ENCODE measurements at regions not wholly inside any gene's neighbourhood (a gene's known extent, or its start where the extent isn't known, plus 50 kb on each side); places are given as distances from the start of the nearest gene placed in this dataset.

DNA sequence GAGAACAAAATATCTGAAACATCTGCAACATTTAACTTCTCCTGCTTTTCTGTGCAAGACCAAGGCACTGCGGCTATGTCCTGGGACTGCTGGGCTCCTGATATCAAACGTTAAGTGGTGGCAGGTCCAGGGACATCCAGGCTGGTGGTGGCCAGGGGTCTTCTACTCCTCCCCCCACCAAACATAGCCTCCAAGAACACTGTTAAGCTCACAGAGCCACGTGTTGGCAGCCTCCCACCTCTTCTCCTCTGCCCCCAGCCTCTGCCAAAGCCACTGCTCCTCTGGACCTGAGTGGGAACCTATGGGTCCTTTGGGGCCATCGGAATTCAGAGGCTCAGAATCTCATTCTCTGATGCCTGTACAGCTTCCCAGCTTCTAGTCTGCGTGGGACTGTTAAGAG is 325.7 kb downstream of the ARRDC4 start (continued):
- TF ChIP-seq, protein P1, sequence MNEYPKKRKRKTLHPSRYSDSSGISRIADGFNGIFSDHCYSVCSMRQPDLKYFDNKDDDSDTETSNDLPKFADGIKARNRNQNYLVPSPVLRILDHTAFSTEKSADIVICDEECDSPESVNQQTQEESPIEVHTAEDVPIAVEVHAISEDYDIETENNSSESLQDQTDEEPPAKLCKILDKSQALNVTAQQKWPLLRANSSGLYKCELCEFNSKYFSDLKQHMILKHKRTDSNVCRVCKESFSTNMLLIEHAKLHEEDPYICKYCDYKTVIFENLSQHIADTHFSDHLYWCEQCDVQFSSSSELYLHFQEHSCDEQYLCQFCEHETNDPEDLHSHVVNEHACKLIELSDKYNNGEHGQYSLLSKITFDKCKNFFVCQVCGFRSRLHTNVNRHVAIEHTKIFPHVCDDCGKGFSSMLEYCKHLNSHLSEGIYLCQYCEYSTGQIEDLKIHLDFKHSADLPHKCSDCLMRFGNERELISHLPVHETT (CRISPR knock-in tag; conservative IDR thresholded peaks at IDR 0.05 in 1 of 2, IDR thresholded peaks at IDR 0.05 in 1 of 2): no peak
- TF ChIP-seq HEY1 (CRISPR knock-in tag; IDR thresholded peaks at IDR 0.05; ENCODE audit: borderline replicate concordance) (no peak), SAP30 (IDR thresholded peaks at IDR 0.05; ENCODE audit: borderline replicate concordance, insufficient read depth, low read depth, low read length, poor library complexity, severe bottlenecking) (no peak), BMI1 (IDR thresholded peaks at IDR 0.05; ENCODE audit: low read length) (no peak), ZNF551 (CRISPR knock-in tag; IDR thresholded peaks at IDR 0.05) (no peak), CREM (IDR thresholded peaks at IDR 0.05; ENCODE audit: low read depth) (no peak), ZNF444 (CRISPR knock-in tag; IDR thresholded peaks at IDR 0.05) (no peak)

DNA sequence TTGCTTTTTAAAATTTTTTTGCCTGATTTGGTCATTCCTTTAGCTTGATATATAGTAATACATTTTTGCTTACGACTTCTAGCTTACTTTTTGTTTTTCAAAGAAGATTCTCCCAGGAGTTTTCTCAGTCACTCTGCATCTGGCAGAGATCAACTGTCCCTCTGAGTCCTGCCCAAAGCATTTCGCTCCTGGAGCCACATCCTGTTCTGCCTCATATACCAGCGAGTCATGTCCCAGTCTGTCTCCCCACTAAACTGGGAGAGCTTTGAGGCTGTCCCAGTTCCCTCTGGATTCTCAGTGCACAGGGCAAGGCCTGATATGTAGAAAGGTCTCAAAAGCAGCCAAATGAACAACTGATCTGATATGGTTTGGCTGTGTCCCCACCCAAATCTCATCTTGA is 326.3 kb downstream of the ARRDC4 start:
- no peaks in the 10 kb centered on the region for H3K79me2 ChIP-seq (ENCODE audit: control insufficient read depth, insufficient read depth, low read length)
- BruUV-seq (replicated peaks): no TSS peak
- no peak overlapping the region for H3K9ac ChIP-seq (ENCODE audit: insufficient read depth in 1 of 2, low read depth in 2 of 2, low read length in 2 of 2)
- no peak overlapping the region for H2AFZ ChIP-seq (ENCODE audit: low read depth, low read length)
- no peaks in the 10 kb centered on the region for H3K9me3 ChIP-seq (replicated peaks; ENCODE audit: control insufficient read depth, insufficient read depth, low read depth, low read length)
- WGBS (ENCODE audit: insufficient coverage, low coverage, missing lambda C conversion rate): 0% methylated on average over 3 of the region's 3 CpGs
- no peak for FAIRE-seq
- H4K20me1 ChIP-seq (replicated peaks; ENCODE audit: control insufficient read depth, insufficient read depth, low read length): no peaks in the 10 kb centered on the region
- no peak overlapping the region for H3K4me2 ChIP-seq (ENCODE audit: insufficient read depth, low read length)
- H3K4me1 ChIP-seq (replicated peaks in 1 of 2; ENCODE audit: control insufficient read depth in 2 of 2, insufficient read depth in 2 of 2, low read length in 2 of 2): no peaks in the 10 kb centered on the region
- H3K4me3 ChIP-seq: no peak overlapping the region
- intact Hi-C loops (cut with micrococcal nuclease) (no loop called here), in situ Hi-C loops (cut with MboI) (loop anchor here (25.0 kb wide), 1 partner anchor 375 kb away; no protein-coding TSS in a partner anchor)
- no peaks in the 10 kb centered on the region for H3K36me3 ChIP-seq (ENCODE audit: control insufficient read depth, insufficient read depth, low read length)
- ChIA-PET POLR2A (interaction anchor here (0.9 kb wide), 1 partner anchor 18 kb away, joined by 3 read pairs; no protein-coding TSS in a partner anchor), CTCF (ENCODE audit: low intra/inter-chr PET ratio) (no interaction called here)
- DNase-seq (ENCODE audit: extremely low read depth in 1 of 4, low spot score in 3 of 4): no peak
- H3K9me1 ChIP-seq (ENCODE audit: control insufficient read depth, insufficient read depth, low read length): no peaks in the 10 kb centered on the region
- no peak for ATAC-seq
- H3K27me3 ChIP-seq (ENCODE audit: control insufficient read depth in 2 of 2, insufficient read depth in 2 of 2, low read length in 2 of 2): peaks cover 0 to 17% of the 10 kb centered on the region in 2 experiments; a peak in 3 of 5 replicates
- H3K27ac ChIP-seq (ENCODE audit: extremely low read depth, low read depth, low read length): no peak overlapping the region
- TF ChIP-seq ZNF311 (CRISPR knock-in tag; IDR thresholded peaks at IDR 0.05): no peak
- TF ChIP-seq, protein P2, sequence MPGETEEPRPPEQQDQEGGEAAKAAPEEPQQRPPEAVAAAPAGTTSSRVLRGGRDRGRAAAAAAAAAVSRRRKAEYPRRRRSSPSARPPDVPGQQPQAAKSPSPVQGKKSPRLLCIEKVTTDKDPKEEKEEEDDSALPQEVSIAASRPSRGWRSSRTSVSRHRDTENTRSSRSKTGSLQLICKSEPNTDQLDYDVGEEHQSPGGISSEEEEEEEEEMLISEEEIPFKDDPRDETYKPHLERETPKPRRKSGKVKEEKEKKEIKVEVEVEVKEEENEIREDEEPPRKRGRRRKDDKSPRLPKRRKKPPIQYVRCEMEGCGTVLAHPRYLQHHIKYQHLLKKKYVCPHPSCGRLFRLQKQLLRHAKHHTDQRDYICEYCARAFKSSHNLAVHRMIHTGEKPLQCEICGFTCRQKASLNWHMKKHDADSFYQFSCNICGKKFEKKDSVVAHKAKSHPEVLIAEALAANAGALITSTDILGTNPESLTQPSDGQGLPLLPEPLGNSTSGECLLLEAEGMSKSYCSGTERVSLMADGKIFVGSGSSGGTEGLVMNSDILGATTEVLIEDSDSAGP (CRISPR knock-in tag; IDR thresholded peaks at IDR 0.05): no peak
- TF ChIP-seq, protein P3, sequence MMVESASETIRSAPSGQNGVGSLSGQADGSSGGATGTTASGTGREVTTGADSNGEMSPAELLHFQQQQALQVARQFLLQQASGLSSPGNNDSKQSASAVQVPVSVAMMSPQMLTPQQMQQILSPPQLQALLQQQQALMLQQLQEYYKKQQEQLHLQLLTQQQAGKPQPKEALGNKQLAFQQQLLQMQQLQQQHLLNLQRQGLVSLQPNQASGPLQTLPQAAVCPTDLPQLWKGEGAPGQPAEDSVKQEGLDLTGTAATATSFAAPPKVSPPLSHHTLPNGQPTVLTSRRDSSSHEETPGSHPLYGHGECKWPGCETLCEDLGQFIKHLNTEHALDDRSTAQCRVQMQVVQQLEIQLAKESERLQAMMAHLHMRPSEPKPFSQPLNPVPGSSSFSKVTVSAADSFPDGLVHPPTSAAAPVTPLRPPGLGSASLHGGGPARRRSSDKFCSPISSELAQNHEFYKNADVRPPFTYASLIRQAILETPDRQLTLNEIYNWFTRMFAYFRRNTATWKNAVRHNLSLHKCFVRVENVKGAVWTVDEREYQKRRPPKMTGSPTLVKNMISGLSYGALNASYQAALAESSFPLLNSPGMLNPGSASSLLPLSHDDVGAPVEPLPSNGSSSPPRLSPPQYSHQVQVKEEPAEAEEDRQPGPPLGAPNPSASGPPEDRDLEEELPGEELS (CRISPR knock-in tag; IDR thresholded peaks at IDR 0.05; ENCODE audit: borderline replicate concordance): no peak
- TF ChIP-seq, protein P4, sequence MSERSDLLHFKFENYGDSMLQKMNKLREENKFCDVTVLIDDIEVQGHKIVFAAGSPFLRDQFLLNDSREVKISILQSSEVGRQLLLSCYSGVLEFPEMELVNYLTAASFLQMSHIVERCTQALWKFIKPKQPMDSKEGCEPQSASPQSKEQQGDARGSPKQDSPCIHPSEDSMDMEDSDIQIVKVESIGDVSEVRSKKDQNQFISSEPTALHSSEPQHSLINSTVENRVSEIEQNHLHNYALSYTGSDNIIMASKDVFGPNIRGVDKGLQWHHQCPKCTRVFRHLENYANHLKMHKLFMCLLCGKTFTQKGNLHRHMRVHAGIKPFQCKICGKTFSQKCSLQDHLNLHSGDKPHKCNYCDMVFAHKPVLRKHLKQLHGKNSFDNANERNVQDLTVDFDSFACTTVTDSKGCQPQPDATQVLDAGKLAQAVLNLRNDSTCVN (CRISPR knock-in tag; IDR thresholded peaks at IDR 0.05): no peak
- TF ChIP-seq ZNF41 (CRISPR knock-in tag; conservative IDR thresholded peaks at IDR 0.05): no peak
- no peak for TF ChIP-seq SMARCC2 (IDR thresholded peaks at IDR 0.05; ENCODE audit: low read depth)
- no peak for TF ChIP-seq CCAR2 (IDR thresholded peaks at IDR 0.05; ENCODE audit: low read depth, low read length)
